MCF 10A (cell line): ENCODE measurements at regions not wholly inside any gene's neighbourhood (a gene's known extent, or its start where the extent isn't known, plus 50 kb on each side); places are given as distances from the start of the nearest gene placed in this dataset.

Source experiments
- BruUV-seq: library from RNA; stranded (reverse); fragments of 400-500 nt; replicated peaks from 2 replicates; lab custom pipeline; 2021; lab: Mats Ljungman, UMichigan
- CTCF ChIA-PET: fragments of 300-600 bp; sonication (Branson Sonifier 250); formaldehyde crosslinking; extraction: SDS; loops from one replicate; lab custom pipeline; 2021; ENCODE audit warnings: antibody characterized with exemption, inconsistent platforms; lab: Yijun Ruan, JAX
- POLR2A ChIA-PET: fragments of 300-600, 350-650 bp; sonication (Branson Sonifier 250); formaldehyde crosslinking; extraction: SDS; loops from one replicate; lab custom pipeline; 2020; ENCODE audit warnings: antibody characterized with exemption, inconsistent platforms; lab: Yijun Ruan, JAX
- DNase-seq: peaks from one replicate; pipeline ENCODE4 v3.0.0-alpha.2; 2018; ENCODE audit not compliant: unreplicated experiment
- H3K27ac Mint-ChIP-seq: one replicate; pipeline ENCODE4 v1.8.0; 2022; ENCODE audit warnings: mild to moderate bottlenecking, low read depth, mixed read lengths; ENCODE audit not compliant: unreplicated experiment
- H3K27me3 Mint-ChIP-seq: one replicate; pipeline ENCODE4 v1.8.0; 2022; ENCODE audit warnings: mixed read lengths; ENCODE audit not compliant: insufficient read depth, unreplicated experiment
- H3K36me3 Mint-ChIP-seq: one replicate; pipeline ENCODE4 v1.8.0; 2022; ENCODE audit warnings: mild to moderate bottlenecking, moderate library complexity, mixed read lengths; ENCODE audit not compliant: insufficient read depth, unreplicated experiment
- H3K4me1 Mint-ChIP-seq: one replicate; pipeline ENCODE4 v1.8.0; 2022; ENCODE audit warnings: mixed read lengths; ENCODE audit not compliant: insufficient read depth, unreplicated experiment
- H3K4me3 Mint-ChIP-seq: one replicate; pipeline ENCODE4 v1.8.0; 2022; ENCODE audit warnings: mild to moderate bottlenecking, moderate library complexity, mixed read lengths; ENCODE audit not compliant: unreplicated experiment
- H3K9me3 Mint-ChIP-seq: one replicate; pipeline ENCODE4 v1.8.0; 2022; ENCODE audit warnings: mixed read lengths; ENCODE audit not compliant: unreplicated experiment
- intact Hi-C: fragments of 100-400 bp; cut with micrococcal nuclease; formaldehyde crosslinking; loops from 2 replicates; pipeline ENCODE4 v1.14.1; 2022
- TF ChIP-seq, protein P1 (sequence below): fragments of 200-600 bp; IDR thresholded peaks from one replicate; pipeline ENCODE4 v1.8.0; 2022; ENCODE audit warnings: antibody characterized with exemption, mild to moderate bottlenecking; ENCODE audit not compliant: unreplicated experiment

DNA sequence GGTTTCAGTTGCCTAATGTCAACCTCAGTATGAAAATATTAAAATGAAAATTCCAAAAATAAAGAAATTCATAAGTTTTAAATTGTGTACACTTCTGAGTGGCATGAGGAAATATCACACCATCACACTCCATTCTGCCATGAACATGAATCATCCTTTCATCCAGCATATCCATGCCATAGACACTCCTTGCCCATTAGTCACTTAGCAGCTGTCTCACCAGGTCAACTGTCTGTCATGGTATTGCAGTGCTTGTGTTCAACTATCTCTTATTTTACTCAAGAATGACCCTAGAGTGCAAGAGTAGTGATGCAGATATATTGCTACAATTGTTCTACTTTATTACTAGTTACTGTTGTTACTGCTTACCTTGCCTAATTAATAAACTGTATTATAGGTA lies 712.4 kb downstream of the EPHA7 start:
- ChIA-PET POLR2A (interaction anchor here (0.6 kb wide), 1 partner anchor 618 kb away, joined by 3 read pairs; no protein-coding TSS in a partner anchor), CTCF (no interaction called here)
- Mint-ChIP-seq H3K36me3 (no peaks in the 10 kb centered on the region), H3K27ac (no peak overlapping the region), H3K27me3 (no peaks in the 10 kb centered on the region), H3K4me1 (no peaks in the 10 kb centered on the region), H3K9me3 (peaks cover 7% of the 10 kb centered on the region), H3K4me3 (no peak overlapping the region)
- peak; percentile 58 for DNase-seq
- TF ChIP-seq, protein P1, sequence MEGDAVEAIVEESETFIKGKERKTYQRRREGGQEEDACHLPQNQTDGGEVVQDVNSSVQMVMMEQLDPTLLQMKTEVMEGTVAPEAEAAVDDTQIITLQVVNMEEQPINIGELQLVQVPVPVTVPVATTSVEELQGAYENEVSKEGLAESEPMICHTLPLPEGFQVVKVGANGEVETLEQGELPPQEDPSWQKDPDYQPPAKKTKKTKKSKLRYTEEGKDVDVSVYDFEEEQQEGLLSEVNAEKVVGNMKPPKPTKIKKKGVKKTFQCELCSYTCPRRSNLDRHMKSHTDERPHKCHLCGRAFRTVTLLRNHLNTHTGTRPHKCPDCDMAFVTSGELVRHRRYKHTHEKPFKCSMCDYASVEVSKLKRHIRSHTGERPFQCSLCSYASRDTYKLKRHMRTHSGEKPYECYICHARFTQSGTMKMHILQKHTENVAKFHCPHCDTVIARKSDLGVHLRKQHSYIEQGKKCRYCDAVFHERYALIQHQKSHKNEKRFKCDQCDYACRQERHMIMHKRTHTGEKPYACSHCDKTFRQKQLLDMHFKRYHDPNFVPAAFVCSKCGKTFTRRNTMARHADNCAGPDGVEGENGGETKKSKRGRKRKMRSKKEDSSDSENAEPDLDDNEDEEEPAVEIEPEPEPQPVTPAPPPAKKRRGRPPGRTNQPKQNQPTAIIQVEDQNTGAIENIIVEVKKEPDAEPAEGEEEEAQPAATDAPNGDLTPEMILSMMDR, result no peak
- intact Hi-C loops, result no loop called here
- no TSS peak for BruUV-seq

DNA sequence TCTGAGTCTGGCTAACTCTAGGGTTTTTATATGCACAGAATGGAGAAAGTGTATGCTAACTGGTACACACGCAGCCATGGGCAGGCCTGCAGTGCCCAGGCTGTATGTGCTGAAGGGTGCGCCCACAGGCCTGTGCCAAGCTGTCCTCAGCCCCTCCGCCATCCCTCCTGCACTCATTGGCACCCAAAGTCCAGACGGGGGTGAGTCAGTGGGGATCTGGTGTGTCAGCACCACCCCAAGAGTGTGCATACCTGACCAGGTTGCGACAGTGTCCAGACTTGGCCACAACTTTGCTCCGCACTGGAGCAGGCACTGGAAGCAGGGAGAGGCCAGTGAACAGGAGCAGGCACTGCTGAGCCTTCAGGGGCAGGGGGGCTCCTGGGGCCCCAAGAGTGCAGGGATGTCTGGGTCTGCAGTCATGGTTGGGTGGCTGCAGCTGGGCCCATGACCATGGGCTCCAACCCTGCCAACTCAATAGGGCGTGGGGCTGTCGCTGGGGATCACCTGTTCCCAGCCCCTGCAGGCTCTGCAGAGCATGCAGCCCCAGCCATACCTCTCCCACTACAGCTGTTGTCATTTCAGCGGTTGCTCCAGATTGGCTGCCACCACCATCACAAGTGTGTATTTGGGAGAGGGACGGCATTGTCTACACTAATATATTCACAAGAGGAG lies 717.8 kb downstream of the EPHA7 start:
- no peak overlapping the region for H3K27ac Mint-ChIP-seq
- no peaks in the 10 kb centered on the region for H3K36me3 Mint-ChIP-seq
- TF ChIP-seq, protein P1, result no peak
- H3K9me3 Mint-ChIP-seq, result peaks cover 7% of the 10 kb centered on the region
- POLR2A ChIA-PET, result no interaction called here
- intact Hi-C loops, result no loop called here
- H3K4me1 Mint-ChIP-seq, result no peaks in the 10 kb centered on the region
- H3K4me3 Mint-ChIP-seq, result no peak overlapping the region
- CTCF ChIA-PET, result interaction anchor here (0.7 kb wide), 1 partner anchor 8 kb away, joined by 3 read pairs; no protein-coding TSS in a partner anchor
- H3K27me3 Mint-ChIP-seq, result no peaks in the 10 kb centered on the region
- no peak for DNase-seq
- BruUV-seq, result no TSS peak

DNA sequence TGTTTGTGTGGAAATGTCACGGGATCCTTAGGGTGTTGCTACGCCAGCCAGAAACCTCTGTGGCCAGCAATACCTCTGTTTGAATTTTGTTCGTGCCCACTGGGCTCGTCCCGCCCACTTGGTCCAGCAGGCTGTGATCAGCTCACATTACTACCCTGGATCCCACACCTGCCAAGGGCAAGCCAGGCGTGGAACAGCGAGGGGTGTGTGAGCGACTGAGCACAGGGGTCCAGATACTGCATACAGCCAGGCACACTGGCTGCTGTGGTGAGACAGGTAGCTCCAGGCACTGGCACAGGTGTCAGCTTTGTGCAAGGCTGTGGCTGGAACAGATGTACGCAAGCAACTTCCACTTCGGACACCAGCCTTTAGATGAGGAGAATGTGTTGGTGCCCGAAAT lies 718.9 kb downstream of the EPHA7 start:
- intact Hi-C loops, result no loop called here
- POLR2A ChIA-PET, result no interaction called here
- CTCF ChIA-PET, result interaction anchor here (0.7 kb wide), 1 partner anchor 934 kb away, joined by 3 read pairs; no protein-coding TSS in a partner anchor
- no peak for DNase-seq
- no peaks in the 10 kb centered on the region for H3K27me3 Mint-ChIP-seq
- TF ChIP-seq, protein P1, result no peak
- H3K27ac Mint-ChIP-seq, result no peak overlapping the region
- H3K9me3 Mint-ChIP-seq, result peaks cover 6% of the 10 kb centered on the region
- H3K4me1 Mint-ChIP-seq, result no peaks in the 10 kb centered on the region
- BruUV-seq, result no TSS peak
- H3K4me3 Mint-ChIP-seq, result no peak overlapping the region
- H3K36me3 Mint-ChIP-seq, result no peaks in the 10 kb centered on the region

DNA sequence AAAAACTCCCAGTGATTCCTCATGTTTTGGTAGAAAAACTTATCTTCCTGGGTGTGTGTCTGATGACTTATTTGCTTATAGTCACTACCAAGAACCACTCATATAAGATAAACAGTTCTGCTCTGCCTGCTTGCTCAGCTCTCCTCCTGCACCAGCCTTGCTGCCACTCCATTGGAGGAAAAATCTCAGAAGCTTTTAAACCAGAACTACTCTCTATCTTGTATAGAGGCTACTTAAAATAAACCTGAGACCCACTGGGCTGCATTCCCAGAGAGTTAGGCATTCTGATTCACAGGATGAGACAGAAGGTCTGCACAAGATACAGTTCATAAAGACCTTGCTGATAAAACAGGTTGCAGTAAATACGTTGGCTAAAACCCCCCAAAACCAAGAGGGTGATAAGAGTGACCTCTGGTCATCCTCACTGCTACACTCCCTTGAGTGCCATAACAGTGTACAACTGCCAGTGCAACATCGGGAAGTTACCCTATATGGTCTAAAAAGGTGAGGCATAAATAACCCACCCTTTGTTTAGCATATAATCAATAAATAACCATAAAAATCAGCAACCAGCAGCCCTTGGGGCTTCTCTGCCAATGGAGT lies 728.3 kb downstream of the EPHA7 start:
- no peaks in the 10 kb centered on the region for H3K36me3 Mint-ChIP-seq
- H3K4me1 Mint-ChIP-seq, result no peaks in the 10 kb centered on the region
- TF ChIP-seq, protein P1, result no peak
- peaks cover 15% of the 10 kb centered on the region for H3K27me3 Mint-ChIP-seq
- DNase-seq, result peak; percentile 3
- no peaks in the 10 kb centered on the region for H3K9me3 Mint-ChIP-seq
- no peak overlapping the region for H3K27ac Mint-ChIP-seq
- intact Hi-C loops, result no loop called here
- ChIA-PET POLR2A (no interaction called here), CTCF (no interaction called here)
- no TSS peak for BruUV-seq
- H3K4me3 Mint-ChIP-seq, result no peak overlapping the region
